IMR-90 (cell line): ENCODE measurements at regions not wholly inside any gene's neighbourhood (a gene's known extent, or its start where the extent isn't known, plus 50 kb on each side); places are given as distances from the start of the nearest gene placed in this dataset.
"Not testable (repeated sequence)": the region's sequence is repeated elsewhere in the genome, so short reads cannot be mapped to it uniquely, and the experiment has no call there.

Source experiments
- ATAC-seq: fragments of 200-7000 bp; cut with Tn5 transposase; 2 replicates; pipeline ENCODE4 v1.9.1; 2020; ENCODE audit warnings: low read depth, mild to moderate bottlenecking, moderate library complexity
- BruUV-seq: library from RNA; stranded (reverse); fragments of 400-500 nt; replicated peaks from 2 replicates; lab custom pipeline; 2021; lab: Mats Ljungman, UMichigan
- CTCF ChIA-PET: fragments of 300-600 bp; formaldehyde crosslinking; extraction: SDS; loops from one replicate; lab custom pipeline; 2021; ENCODE audit warnings: antibody characterized with exemption; lab: Yijun Ruan, JAX
- POLR2A ChIA-PET: fragments of 300-600 bp; sonication (Branson Sonifier 250); formaldehyde crosslinking; loops from one replicate; lab custom pipeline; 2022; ENCODE audit warnings: antibody characterized with exemption; ENCODE audit not compliant: unreplicated experiment; lab: Charles Lee
- DNase-seq: peaks from one replicate; pipeline ENCODE4 v3.0.0; 2013
- H2AFZ ChIP-seq: replicated peaks from 2 replicates; pipeline ENCODE3; 2013; ENCODE audit warnings: low read length, mild to moderate bottlenecking; ENCODE audit not compliant: poor library complexity
- H2AK5ac ChIP-seq: 2 replicates; pipeline ENCODE4 v1.6.1; 2013; ENCODE audit warnings: low read depth, low read length, inconsistent platforms
- H2AK9ac ChIP-seq: replicated peaks from 2 replicates; pipeline ENCODE3; 2013; ENCODE audit warnings: mild to moderate bottlenecking, low read depth, low read length, moderate library complexity; ENCODE audit not compliant: poor library complexity
- H2BK120ac ChIP-seq: 2 replicates; pipeline ENCODE4 v1.6.1; 2013; ENCODE audit warnings: low read depth, low read length, inconsistent platforms
- H2BK15ac ChIP-seq: 3 replicates; pipeline ENCODE4 v1.6.1; 2013; ENCODE audit warnings: low read depth, low read length, inconsistent platforms
- H2BK20ac ChIP-seq: 2 replicates; pipeline ENCODE4 v1.6.1; 2013; ENCODE audit warnings: low read depth, mild to moderate bottlenecking, inconsistent platforms, low read length, moderate library complexity
- H2BK5ac ChIP-seq: 2 replicates; pipeline ENCODE4 v1.6.1; 2013; ENCODE audit warnings: mild to moderate bottlenecking, low read depth, low read length, inconsistent platforms; ENCODE audit not compliant: poor library complexity, severe bottlenecking
- H3K14ac ChIP-seq: replicated peaks from 2 replicates; pipeline ENCODE4 v1.6.1; 2013; ENCODE audit warnings: low read depth, low read length, inconsistent platforms
- H3K18ac ChIP-seq: 2 replicates; pipeline ENCODE4 v1.6.1; 2013; ENCODE audit warnings: low read depth, low read length, control low read depth
- H3K23ac ChIP-seq: 2 replicates; pipeline ENCODE4 v1.6.1; 2013; ENCODE audit warnings: low read depth, low read length, inconsistent platforms
- H3K27ac ChIP-seq: 2 replicates; pipeline ENCODE4 v1.5.1; 2013; ENCODE audit warnings: mild to moderate bottlenecking, control low read depth, low read length; ENCODE audit not compliant: insufficient read depth
- H3K27me3 ChIP-seq: 2 replicates; pipeline ENCODE4 v1.6.1; 2013; ENCODE audit warnings: low read length; ENCODE audit not compliant: control insufficient read depth, insufficient read depth
- H3K36me3 ChIP-seq: 2 replicates; pipeline ENCODE4 v1.6.1; 2013; ENCODE audit warnings: low read length, mixed read lengths; ENCODE audit not compliant: control insufficient read depth, insufficient read depth
- H3K4ac ChIP-seq: 2 replicates; pipeline ENCODE4 v1.6.1; 2013; ENCODE audit warnings: low read depth, low read length, inconsistent platforms
- H3K4me1 ChIP-seq: 2 replicates; pipeline ENCODE4 v1.6.1; 2013; ENCODE audit warnings: low read length, mixed read lengths; ENCODE audit not compliant: control insufficient read depth, insufficient read depth
- H3K4me2 ChIP-seq: 2 replicates; pipeline ENCODE4 v1.6.1; 2013; ENCODE audit warnings: low read depth, mild to moderate bottlenecking, control low read depth, low read length, moderate library complexity
- H3K4me3 ChIP-seq: 2 replicates; pipeline ENCODE4 v1.5.1; 2013; ENCODE audit warnings: low read depth, mild to moderate bottlenecking, control low read depth, low read length, moderate library complexity; ENCODE audit not compliant: insufficient read depth
- H3K56ac ChIP-seq: 2 replicates; pipeline ENCODE4 v1.6.1; 2013; ENCODE audit warnings: low read length, inconsistent platforms; ENCODE audit not compliant: insufficient read depth; ENCODE audit errors: extremely low read depth
- H3K79me1 ChIP-seq, 2 experiments: 2 replicates each; pipeline ENCODE4 v1.6.1; 2013; ENCODE audit warnings: low read length in 2 of 2, inconsistent platforms in 1 of 2, low read depth in 1 of 2
- H3K9ac ChIP-seq: 2 replicates; pipeline ENCODE4 v1.6.1; 2013; ENCODE audit warnings: low read depth, low read length, control low read depth
- H3K9me1 ChIP-seq: 2 replicates; pipeline ENCODE4 v1.6.1; 2013; ENCODE audit warnings: low read length, inconsistent platforms; ENCODE audit not compliant: insufficient read depth
- H3K9me3 ChIP-seq: 2 replicates; pipeline ENCODE4 v1.6.1; 2013; ENCODE audit warnings: low read length; ENCODE audit not compliant: control insufficient read depth, insufficient read depth
- H4K20me1 ChIP-seq: 2 replicates; pipeline ENCODE4 v1.6.1; 2013; ENCODE audit warnings: low read length, inconsistent platforms; ENCODE audit not compliant: insufficient read depth
- H4K5ac ChIP-seq: 2 replicates; pipeline ENCODE4 v1.6.1; 2013; ENCODE audit warnings: mild to moderate bottlenecking, low read depth, low read length, control low read depth
- H4K8ac ChIP-seq, 2 experiments: 2 replicates each; pipeline ENCODE4 v1.6.1; 2013; ENCODE audit warnings: low read depth in 2 of 2, low read length in 2 of 2, control low read depth in 1 of 2, inconsistent platforms in 1 of 2
- H4K91ac ChIP-seq: 2 replicates; pipeline ENCODE4 v1.6.1; 2013; ENCODE audit warnings: low read depth, low read length, inconsistent platforms; ENCODE audit not compliant: insufficient read depth
- WGBS, 2 experiments: methylation state at CpG; one replicate each; pipeline versions ENCODE4 v1.1.5 to v1.1.7; 2013; ENCODE audit warnings: missing lambda C conversion rate in 2 of 2; ENCODE audit not compliant: insufficient read length in 1 of 2; ENCODE audit errors: extremely low coverage in 2 of 2; 5-methylcytosine and 5-hydroxymethylcytosine counted together
- dilution Hi-C: fragments of 300-500 bp; cut with HindIII; formaldehyde crosslinking; loops from one replicate; pipeline ENCODE4 v1.14.3; 2018; ENCODE audit warnings: low sequenced_read_pairs; ENCODE audit not compliant: unreplicated experiment
- in situ Hi-C: fragments of 300-500 bp; cut with MboI; formaldehyde crosslinking; loops from 3 replicates; pipeline ENCODE4 v1.14.3; 2019; ENCODE audit warnings: low sequenced_read_pairs, inconsistent platforms, mixed read lengths
- intact Hi-C: fragments of 100-400 bp; cut with micrococcal nuclease; formaldehyde crosslinking; loops from 2 replicates; pipeline ENCODE4 v1.10.0; 2022

GRCh38 chr12:54119082-54119481 is 65.4 kb downstream of the HOXC4 start:
- H3K18ac ChIP-seq, H2BK20ac ChIP-seq, H2BK120ac ChIP-seq, dilution Hi-C loops, DNase-seq, intact Hi-C loops, CTCF ChIA-PET, H3K4me2 ChIP-seq, BruUV-seq, H3K4me3 ChIP-seq, H3K9ac ChIP-seq, H2AFZ ChIP-seq, H3K23ac ChIP-seq, H3K27me3 ChIP-seq, H3K27ac ChIP-seq, H4K91ac ChIP-seq, POLR2A ChIA-PET, H3K4ac ChIP-seq, H4K20me1 ChIP-seq, H3K9me1 ChIP-seq, in situ Hi-C loops, H4K5ac ChIP-seq, H4K8ac ChIP-seq, H2AK5ac ChIP-seq, H3K79me1 ChIP-seq, H3K56ac ChIP-seq, H2AK9ac ChIP-seq, H3K9me3 ChIP-seq, H3K4me1 ChIP-seq, ATAC-seq, H3K36me3 ChIP-seq, H3K14ac ChIP-seq, H2BK5ac ChIP-seq, H2BK15ac ChIP-seq: not testable (repeated sequence)
- WGBS, 2 experiments = no CpG with 5 or more reads among the region's 1 CpG

GRCh38 chr12:54123981-54124380 is 64.8 kb downstream of the SMUG1 start:
- H3K36me3 ChIP-seq, H3K56ac ChIP-seq, H2AFZ ChIP-seq, H3K9ac ChIP-seq, H3K4me2 ChIP-seq, H3K27ac ChIP-seq, H4K20me1 ChIP-seq, H3K9me3 ChIP-seq, DNase-seq, H2BK15ac ChIP-seq, H4K5ac ChIP-seq, dilution Hi-C loops, H2AK5ac ChIP-seq, ATAC-seq, intact Hi-C loops, H3K9me1 ChIP-seq, H2BK5ac ChIP-seq, H3K4ac ChIP-seq, H3K18ac ChIP-seq, H2AK9ac ChIP-seq, H4K91ac ChIP-seq, BruUV-seq, H4K8ac ChIP-seq, H3K14ac ChIP-seq, H3K79me1 ChIP-seq, H3K4me3 ChIP-seq, H3K23ac ChIP-seq, POLR2A ChIA-PET, H2BK20ac ChIP-seq, H3K4me1 ChIP-seq, H2BK120ac ChIP-seq, CTCF ChIA-PET, in situ Hi-C loops: not testable (repeated sequence)
- WGBS, 2 experiments = no CpG with 5 or more reads among the region's 7 CpGs
- H3K27me3 ChIP-seq = peaks cover 36% of the 10 kb centered on the region
